Stimulated activated CD4-positive, alpha-beta T cell treated with anti-CD3 and anti-CD28 coated beads, Interleukin-1b, Interleukin-23, amount 100 ng/mL, for 24 hours (primary cell): ENCODE measurements at regions not wholly inside any gene's neighbourhood (a gene's known extent, or its start where the extent isn't known, plus 50 kb on each side); places are given as distances from the start of the nearest gene placed in this dataset.
"Not testable (repeated sequence)": the region's sequence is repeated elsewhere in the genome, so short reads cannot be mapped to it uniquely, and the experiment has no call there.

Experiments used
- DNase-seq, 4 experiments: peaks; one replicate each; pipeline ENCODE4 v3.0.0-alpha.2; 2020; ENCODE audit warnings: low read depth in 4 of 4, low spot score in 1 of 4

DNA sequence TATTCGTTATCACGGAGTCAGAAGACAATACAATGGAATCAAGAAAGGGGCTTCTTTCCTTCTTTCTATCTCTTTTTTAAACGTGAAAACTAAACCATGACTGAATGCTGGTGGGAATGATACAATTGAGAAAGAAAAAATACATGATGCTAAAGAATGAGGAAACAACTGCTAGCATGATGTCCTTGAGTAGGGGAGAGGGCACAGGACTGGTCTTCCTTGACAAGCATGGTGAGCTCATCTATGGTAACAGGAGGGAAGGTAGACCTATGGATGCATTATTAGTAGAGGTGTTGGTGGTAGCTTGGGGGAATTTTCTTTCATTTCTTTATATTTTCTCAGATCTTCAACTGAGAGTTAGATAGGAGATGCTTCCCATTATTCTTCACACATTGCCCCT lies 88.9 kb upstream of the COL1A2 start:
- DNase-seq, result no peak

DNA sequence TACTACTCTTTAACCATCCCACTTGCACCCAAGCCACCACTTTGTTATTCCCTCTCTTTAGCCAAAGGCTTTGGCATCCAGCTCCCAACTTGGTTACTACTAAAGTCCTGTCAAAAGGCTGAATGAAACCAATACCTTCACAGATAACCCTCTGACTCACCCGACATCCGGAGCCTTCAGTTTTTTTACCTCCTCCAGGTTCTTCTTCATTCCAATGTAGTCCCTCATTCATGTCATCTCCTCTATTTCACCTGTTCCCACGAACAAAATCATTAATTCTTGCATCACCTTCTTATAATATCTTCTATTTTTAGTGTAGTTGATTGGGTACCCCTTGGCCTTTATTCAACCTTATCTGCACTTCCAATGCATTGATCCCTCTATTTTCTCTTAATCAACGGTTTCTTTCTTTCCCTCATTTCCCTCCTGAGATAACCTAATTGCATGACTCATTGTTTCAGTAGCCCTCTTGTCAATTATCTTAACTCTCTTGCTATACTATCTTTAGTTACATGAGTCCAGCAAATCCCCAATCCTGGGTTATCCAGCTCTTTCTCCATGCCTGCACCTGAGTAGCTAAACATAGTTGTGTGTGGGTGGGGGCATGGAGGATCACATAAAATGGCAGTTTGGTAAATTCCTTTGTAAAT lies 87.2 kb upstream of the COL1A2 start:
- no peak for DNase-seq

DNA sequence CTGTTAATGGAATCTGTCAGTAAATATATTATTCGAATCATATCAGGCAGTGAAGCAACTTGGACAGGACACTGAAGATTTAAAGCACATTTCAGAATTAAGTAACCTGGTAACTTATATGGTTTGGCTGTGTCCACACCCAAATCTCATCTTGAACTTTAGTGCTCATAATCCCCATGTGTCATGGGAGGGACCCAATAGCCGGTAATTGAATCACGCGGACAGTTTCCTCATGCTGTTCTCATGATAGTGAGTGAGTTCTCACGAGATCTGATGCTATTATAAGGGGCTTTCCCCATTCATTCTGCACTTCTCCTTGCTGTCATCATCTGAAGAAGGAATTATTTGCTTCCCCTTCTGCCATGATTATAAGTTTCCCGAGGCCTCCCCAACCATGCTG lies 83.2 kb upstream of the COL1A2 start:
- DNase-seq, result no peak

DNA sequence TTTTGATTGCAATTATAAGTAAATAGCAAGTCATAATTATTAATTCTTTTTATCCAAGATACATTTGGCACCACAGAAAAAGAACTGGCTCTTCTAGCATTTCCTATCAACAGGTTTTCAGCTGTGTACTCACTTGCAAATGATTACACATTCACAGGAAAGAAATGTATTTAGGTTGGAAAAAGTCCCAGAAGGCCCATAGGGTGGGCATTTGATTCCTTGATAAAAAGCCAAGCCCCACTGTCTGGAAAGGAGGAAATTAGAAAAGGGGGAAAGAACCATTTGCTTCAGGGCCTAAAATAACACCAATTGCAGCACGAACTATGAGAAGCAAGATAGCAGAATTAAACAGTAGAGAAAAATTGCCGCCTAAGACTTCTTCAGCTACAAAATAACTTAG lies 80.8 kb upstream of the COL1A2 start:
- DNase-seq, result no peak

DNA sequence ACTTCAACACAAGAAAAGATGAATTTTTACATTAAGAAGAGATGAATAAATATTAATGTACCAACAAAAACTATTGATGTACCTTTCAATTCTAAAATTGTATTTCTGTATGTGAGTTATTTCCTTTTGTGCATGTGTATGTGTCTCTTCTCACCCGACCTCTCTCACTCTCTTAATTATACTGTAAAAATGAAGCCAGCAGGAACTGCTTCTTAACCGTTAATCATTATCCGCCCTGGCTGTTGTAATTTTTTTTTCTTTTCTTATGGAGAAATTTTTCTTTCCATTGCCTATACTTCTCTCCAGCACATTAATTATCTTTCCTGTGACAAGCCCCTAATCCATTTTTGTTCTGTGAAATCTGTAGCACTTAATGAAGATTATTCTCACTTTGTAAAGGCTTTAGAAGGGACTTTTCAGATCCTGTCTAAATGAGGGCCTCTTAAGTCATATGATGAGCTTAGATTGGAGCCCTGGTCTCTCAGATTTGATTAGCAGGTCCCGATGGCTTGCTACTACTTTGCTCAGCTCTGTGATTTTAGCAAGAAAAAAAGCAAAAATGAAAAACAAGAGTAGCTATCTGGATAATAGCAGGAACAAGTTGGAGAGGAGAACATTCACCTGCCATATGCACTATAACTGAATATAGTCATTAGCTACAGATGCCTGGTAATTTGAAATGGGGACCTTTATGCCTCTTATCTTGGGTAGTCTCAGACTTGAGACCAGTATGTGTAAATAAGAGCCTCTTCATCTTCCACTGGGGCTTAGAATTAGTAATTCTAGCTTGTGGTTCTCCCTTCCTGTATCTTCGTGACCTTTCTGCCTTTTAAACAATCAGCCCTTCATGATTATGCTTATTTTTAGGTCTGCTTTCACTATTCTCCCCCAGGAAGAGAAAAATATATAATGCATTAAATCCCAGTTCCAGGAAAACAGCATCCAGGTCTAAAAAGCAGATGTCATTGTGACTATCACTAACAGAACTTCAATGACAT lies 80.0 kb upstream of the COL1A2 start:
- DNase-seq, result no peak

DNA sequence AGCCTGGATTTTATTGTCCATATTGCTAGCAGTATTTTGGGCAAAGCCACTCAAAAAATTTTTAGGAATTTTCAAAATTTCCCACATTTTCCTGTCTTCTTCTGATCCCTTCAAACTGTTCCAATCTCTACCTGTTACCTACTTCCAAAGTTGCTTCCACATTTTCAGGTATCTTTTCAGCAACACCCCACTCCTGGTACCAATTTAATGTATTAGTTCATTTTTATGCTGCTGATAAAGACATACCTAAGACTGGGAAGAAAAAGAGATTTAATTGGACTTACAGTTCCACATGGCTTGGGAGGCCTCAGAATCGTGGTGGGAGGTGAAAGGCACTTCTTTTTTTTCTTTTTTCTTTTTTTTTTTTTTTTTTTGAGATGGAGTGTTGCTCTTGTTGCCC lies 73.6 kb upstream of the COL1A2 start:
- not testable (repeated sequence) for DNase-seq

DNA sequence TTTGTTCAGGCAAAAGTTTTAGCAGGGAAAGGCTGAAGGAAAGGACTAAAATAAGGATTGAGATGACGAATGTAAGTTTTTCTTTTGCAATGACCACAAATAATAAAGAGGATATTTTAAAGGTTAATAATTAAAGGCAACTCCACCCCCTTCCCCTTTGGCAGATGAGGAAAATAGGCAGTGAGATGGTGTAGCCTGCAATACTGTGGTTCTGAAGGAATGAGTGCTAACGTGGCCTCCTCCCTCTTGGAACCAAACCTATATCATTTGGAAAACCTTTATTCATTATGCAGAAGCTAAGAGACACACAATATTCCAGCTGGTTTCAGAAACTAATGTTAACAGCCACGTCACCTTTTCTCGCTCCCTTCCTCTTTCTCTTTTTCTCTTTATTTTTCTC lies 70.9 kb upstream of the COL1A2 start:
- no peak for DNase-seq

DNA sequence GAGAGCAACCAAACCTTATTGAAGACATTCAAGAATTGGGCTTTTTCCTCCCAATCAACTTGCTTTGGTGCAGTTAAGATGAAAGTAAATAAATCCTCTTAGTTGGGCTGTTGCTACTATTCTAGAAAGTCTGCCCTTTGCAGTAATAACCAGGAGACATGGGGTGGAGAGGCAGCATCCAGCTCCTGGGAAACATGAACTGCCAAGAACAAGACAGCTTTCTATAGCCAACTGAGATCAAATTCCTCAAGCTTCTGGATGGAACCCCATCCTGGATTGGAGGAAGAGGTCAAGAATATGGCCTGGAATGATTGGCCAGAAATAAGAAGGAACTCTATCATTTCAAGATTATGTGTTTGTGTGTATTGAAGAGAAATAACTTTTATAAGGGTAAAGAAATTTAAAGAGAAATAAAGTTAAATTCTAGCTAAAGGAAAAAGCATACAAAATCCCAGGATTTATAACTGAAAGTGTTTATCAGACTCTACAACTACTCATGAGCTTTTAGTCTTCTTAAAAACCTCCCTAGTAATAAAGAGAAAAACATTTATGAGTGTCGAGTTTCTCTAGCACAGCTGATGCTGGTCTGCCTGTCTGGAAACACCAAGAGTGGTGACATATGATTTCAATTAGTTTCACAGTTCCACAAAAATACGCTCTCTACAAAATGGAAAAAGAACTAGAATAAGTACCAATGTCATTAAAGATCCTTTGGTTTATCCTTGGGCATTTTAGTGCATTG lies 70.1 kb upstream of the COL1A2 start:
- DNase-seq, result no peak

DNA sequence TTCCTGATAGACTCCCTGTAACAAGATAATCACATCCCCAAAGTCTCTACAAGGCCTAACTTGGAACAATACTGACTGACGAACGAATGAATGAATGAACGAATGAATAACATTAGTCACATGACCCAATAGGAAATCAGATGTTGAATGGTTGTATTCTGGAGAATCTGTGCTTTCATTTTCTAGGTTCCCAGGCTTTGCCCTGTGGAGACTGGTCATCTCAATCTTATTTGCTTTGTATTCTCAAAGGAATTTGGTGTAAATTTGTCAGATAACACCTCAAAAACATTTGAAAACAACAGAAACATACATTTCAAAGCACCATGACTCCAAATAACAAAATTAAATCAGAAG lies 69.6 kb upstream of the COL1A2 start:
- DNase-seq, result no peak

DNA sequence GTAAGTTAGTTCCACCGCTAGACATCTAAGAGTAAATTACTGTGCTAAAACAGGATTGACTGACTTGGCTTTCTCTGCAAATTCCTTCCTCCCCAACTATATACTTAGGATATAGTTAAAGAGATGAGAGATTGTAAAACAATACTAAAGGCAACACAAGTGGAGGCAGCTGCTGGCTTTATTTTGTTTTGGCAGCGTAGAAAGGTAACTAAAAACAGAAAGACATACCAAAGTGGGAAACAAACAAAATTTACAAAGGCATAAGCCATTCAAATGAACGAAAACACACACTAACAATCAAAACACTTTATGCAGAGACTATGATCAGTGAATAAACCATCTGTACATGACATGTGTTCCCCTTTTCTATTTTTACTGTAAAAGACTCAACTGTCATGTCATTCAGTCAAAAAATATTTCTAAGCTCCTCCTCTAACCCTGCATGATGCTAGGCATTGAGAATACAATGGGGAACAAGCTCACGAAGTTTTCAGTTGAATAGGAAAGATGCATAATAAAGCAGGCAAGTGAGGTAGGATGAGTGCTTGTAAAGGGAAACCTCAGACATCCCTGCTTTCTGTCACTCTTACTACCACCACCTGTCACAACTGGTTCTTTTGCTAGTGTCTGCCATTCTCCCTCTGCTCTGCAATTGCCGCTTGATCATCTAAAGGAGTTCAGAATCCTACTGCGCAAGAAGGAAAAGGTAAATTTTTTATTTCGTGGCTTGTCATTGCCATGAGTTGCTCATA lies 64.2 kb upstream of the COL1A2 start:
- no peak for DNase-seq

DNA sequence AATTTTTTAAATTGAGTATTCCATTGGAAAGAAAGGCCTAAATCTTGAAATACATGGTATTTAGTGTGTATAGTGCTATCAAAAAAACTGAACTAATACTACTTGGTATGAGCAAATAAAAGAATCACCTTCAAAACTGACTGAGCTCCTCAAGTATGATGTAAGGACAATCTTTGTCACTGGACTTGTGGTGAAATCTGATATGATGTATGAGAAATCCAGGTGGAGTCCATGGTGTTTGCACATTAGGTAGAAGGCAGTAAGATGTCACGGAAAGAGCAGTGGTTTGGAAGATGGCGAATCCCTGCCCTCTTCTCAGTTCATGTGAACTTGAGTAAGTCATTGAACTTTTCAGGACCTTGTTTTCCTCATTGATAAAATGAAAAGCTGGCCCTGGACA lies 62.1 kb upstream of the COL1A2 start:
- DNase-seq, result no peak

DNA sequence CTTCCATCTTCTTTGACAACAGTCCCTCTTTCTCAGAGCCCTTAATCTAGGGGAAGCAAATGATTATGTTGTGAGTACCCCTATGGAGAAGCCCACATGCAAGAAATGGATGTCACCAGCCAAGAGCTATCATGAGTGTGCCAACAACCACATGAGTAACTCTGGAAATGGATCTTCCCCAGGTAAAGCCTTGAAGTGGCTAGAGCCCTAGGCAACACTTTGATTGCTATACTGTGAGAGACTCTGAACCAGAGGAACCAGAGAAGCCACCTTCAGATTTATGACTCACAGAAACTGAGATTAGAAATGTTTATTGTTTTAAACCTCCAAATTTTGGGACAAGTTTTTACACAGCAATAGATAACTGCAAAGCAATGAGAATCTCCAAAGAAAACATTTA lies 60.9 kb upstream of the COL1A2 start:
- no peak for DNase-seq

DNA sequence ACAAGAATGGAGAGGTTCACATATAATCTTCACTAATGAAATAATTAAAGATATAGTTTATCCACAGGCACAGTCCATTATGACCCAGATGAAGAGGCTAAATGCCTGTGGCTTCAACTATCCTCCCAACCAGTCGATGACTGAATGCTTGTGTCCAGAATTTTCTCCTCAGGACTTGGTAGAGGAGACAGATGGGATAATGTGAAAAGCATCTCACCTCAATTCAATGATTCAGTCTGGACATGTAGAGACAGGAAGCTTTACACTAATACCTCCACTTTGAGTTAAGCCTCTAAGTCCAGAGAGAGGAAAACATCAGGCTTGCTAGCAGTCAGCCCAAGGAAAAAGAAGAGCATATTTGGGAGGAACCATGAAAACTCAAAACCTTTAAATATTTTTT lies 59.1 kb upstream of the COL1A2 start:
- no peak for DNase-seq

DNA sequence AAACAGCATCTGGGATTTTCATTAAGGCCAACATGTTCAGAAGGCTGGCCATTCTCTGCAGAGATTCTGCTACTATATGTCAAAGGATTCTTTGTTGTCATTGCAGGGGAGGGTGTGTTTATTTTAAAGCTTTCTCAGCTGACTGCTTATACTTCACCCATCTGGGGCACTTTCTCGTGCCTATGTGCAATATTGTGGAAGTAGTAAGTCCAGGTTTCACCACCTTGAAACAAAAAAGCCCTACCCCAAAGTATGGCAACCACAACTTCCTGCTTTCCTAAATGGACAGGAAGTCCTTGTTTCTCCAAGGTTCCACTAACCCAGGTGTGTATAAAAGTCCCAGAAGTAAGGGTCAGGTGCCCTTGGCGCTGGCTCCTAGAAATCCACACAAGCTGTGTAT lies 58.7 kb upstream of the COL1A2 start:
- no peak for DNase-seq

DNA sequence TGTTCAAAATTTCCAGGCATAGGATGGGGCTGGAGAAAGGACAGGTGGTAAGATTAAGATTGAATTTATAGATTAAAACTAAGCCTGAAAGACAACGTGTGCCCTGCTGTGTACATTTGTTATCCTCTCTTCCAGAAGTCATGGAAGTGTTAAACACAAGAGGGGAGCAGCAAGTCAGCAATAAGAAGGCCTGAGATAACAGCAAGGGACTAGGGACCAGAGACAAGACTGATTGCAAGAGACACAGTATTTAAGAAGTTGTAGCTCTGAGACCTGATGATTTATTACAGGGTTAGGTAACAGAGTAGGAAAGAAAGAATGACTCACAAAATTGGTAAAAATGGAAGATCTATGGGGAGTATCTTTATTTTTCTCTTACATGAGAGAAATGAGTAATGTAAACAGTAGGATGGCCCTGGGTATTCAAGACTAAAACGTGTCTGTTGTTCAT lies 55.7 kb upstream of the COL1A2 start:
- no peak for DNase-seq

DNA sequence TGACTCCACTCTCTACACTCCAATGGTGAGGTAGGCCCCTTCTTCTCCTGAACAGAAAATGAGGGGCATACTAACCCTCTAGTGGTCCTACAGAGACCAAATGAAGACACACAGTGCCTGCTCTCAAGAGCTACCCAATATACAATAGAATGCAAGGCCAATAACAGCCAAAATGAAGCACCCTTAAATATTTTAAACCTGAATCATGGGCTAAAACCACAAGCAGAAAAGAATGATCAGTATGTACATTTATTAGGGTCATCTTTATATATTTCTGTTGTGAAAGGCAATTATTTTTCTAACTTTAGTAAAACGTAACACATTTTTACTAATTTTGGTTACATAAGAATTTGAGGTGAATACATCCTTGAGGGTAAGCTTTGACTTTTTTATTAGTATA lies 49.9 kb upstream of the COL1A2 start:
- DNase-seq, result no peak
